Islet precursor cell (in vitro differentiated cells): ENCODE measurements at regions not wholly inside any gene's neighbourhood (a gene's known extent, or its start where the extent isn't known, plus 50 kb on each side); places are given as distances from the start of the nearest gene placed in this dataset.
A peak's percentile ranks its signal among the peaks of the same experiment; 100 is the strongest.
"Not testable (repeated sequence)": the region's sequence is repeated elsewhere in the genome, so short reads cannot be mapped to it uniquely, and the experiment has no call there.

Experiments used
- DNase-seq: peaks from one replicate; pipeline ENCODE4 v3.0.0-alpha.2; 2018

- DNase-seq = no peak
Measured at GRCh38 chr17:34472363-34472762, 107.0 kb upstream of the TMEM132E start.

- DNase-seq = not testable (repeated sequence)
Measured at GRCh38 chr17:34471278-34471677, 108.1 kb upstream of the TMEM132E start.

GRCh38 chr17:34465789-34466188 lies 102.8 kb upstream of the CCL1 start:
- DNase-seq = no peak

GRCh38 chr17:34464812-34465211 lies 101.8 kb upstream of the CCL1 start:
- no peak for DNase-seq

GRCh38 chr17:34458266-34458665 lies 95.2 kb upstream of the CCL1 start:
- DNase-seq = no peak

GRCh38 chr17:34456121-34456520 lies 93.1 kb upstream of the CCL1 start:
- no peak for DNase-seq

GRCh38 chr17:34452769-34453168 lies 89.7 kb upstream of the CCL1 start:
- DNase-seq = no peak

- no peak for DNase-seq
Measured at GRCh38 chr17:34451313-34451712, 88.3 kb upstream of the CCL1 start.

GRCh38 chr17:34447406-34447805 lies 84.4 kb upstream of the CCL1 start:
- no peak for DNase-seq

- DNase-seq = no peak
Measured at GRCh38 chr17:34445101-34445500, 82.1 kb upstream of the CCL1 start.

GRCh38 chr17:34443619-34444469 lies 80.8 kb upstream of the CCL1 start:
- peak; percentile 65 for DNase-seq

GRCh38 chr17:34442387-34443111 lies 79.5 kb upstream of the CCL1 start:
- DNase-seq = no peak

- no peak for DNase-seq
Measured at GRCh38 chr17:34437188-34437587, 74.2 kb upstream of the CCL1 start.

- no peak for DNase-seq
Measured at GRCh38 chr17:34436607-34437006, 73.6 kb upstream of the CCL1 start.

- DNase-seq = no peak
Measured at GRCh38 chr17:34435182-34435928, 72.3 kb upstream of the CCL1 start.

GRCh38 chr17:34434052-34434451 lies 71.0 kb upstream of the CCL1 start:
- no peak for DNase-seq

GRCh38 chr17:34424814-34425491 lies 61.9 kb upstream of the CCL1 start:
- DNase-seq = no peak

GRCh38 chr17:34423978-34424813 lies 61.2 kb upstream of the CCL1 start:
- DNase-seq = peak; percentile 67

GRCh38 chr17:34423315-34423714 lies 60.3 kb upstream of the CCL1 start:
- DNase-seq = not testable (repeated sequence)

GRCh38 chr17:34420900-34421299 lies 57.9 kb upstream of the CCL1 start:
- no peak for DNase-seq

- DNase-seq = peak; percentile 91
Measured at GRCh38 chr17:34420254-34420766, 57.3 kb upstream of the CCL1 start.

- no peak for DNase-seq
Measured at GRCh38 chr17:34416116-34416515, 53.1 kb upstream of the CCL1 start.
